HG03575 (cell line): ENCODE measurements at regions not wholly inside any gene's neighbourhood (a gene's known extent, or its start where the extent isn't known, plus 50 kb on each side); places are given as distances from the start of the nearest gene placed in this dataset.
"Not testable (repeated sequence)": the region's sequence is repeated elsewhere in the genome, so short reads cannot be mapped to it uniquely, and the experiment has no call there.

Experiments used
- ATAC-seq: cut with Tn5 transposase; IDR thresholded peaks from one replicate; pipeline ENCODE4 v1.9.1; 2021; ENCODE audit not compliant: unreplicated experiment, insufficient number of reproducible peaks, low FRiP score; ENCODE audit errors: extremely low read depth

DNA sequence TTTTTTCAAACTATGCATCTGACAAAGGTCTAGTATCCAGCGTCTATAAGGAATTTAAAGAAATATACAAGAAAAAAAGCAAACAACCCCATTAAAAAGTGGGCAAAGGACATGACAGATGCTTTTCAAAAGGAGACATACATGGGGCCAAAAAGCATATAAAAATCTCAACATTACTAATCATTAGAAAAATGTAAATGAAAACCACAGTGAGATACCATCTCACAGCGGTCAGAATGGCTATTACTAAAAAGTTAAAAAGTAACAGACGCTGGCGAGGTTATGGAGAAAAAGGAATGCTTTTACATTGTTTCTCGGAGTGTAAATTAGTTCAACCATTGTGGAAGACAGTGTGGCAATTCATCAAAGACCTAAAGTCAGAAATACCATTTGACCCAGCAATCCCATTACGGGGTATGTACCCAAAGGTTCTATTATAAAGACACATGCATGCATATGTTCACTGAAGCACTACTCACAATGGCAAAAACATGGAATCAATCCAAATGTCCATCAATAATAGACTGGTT is 643.1 kb upstream of the LRRTM1 start:
- no peak for ATAC-seq

DNA sequence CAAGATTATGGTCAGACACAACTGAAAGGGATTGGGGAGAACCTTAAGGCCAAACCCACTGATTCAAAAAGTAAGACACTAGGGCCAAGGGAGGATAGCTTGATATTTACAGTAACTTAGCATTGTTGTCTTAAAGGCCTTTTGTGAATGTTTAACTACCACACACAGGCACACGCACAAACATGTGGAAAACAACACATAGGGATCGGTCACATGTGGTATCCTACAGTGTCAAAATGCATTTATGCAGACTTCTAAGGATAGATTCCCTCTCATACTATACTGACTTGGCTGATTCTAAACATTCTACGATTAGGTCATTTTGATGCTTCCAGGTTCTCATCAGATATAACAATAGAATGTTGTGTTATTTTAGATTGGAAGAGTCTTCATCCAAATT is 638.9 kb upstream of the LRRTM1 start:
- no peak for ATAC-seq

DNA sequence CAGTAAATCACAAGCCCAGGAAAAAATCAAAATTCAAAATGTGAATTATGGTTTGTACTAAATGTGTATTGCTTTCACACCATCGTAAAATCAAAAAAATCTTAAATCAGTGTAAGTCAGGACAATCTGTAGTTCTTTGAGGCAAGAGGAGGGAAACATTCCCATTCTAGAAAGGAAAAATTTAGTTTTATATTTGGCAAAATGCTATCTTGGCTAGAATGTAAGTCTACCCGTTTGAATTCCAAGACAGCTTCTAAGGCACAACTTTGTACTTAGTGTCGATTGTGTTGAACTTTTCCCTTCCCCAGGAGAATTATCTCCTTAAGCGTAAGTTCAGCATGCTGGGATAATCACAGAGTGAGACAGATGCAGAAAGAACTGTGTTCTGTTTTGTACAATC is 638.2 kb upstream of the LRRTM1 start:
- no peak for ATAC-seq

DNA sequence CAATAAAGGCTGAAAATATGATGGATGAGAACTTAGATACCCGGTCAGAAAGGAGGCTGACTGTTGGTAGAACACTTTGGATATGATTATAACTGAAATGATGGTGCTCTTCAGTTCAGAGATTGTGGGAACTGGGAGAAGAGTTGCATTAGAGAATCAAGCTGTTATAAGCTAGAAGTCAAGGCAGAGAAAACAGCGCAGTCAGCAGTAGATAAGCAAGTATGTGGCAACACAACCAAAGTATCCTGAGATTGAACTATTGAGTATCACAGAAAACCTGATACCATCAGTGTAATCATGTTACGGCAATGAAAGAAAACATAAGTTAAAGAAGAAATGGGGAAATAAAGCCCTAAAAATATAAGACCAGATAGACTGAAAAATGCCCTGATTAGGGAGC is 633.9 kb upstream of the LRRTM1 start:
- no peak for ATAC-seq

DNA sequence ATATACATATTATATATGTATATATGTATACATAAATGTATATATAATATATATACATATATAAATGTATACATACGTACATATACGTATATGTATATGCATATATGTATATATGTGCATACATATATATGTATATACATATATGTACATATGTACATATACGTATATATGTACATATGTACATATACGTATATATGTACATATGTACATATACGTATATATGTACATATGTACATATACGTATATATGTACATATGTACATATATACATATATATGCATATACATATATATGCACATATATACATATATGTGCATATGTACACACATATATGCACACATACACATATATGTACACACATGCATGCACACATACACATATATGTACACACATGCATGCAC is 627.3 kb upstream of the LRRTM1 start:
- ATAC-seq = not testable (repeated sequence)

DNA sequence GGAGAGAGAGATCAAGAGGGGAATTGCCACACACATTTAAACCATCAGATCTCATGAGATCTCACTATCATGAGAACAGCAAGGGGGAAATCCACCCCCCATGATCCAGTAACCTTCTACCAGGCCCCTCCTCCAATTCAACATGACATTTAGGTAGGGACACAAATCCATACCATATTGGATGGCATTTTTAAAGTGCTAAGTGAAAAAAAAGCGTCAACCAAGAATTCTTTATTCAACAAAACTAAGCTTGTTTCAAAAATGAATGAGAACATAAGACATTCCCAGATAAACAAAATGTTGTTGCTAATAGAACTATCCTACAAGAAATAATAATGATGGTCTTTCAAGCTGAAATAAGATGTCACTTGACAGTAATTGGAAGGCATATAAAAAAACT is 626.2 kb upstream of the LRRTM1 start:
- no peak for ATAC-seq

DNA sequence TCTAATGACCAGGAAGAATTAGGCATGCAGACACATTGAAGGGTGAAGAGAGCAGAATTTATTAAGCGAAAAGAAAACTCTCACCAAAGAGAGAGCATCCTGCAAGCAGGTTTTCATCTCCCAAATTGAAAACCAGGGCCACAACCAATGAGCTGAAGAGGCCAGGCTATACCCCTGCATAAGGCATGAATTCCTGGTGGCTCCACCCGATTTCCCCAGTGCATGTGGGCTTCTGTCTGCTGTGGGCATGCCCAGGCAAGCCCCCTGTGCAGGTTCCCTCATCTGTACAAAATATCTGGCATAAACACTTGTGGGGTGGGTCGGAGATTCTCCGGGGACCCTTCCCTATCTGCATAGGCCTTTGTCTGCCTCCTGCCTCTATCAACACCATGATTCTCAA is 621.6 kb upstream of the LRRTM1 start:
- ATAC-seq = no peak

DNA sequence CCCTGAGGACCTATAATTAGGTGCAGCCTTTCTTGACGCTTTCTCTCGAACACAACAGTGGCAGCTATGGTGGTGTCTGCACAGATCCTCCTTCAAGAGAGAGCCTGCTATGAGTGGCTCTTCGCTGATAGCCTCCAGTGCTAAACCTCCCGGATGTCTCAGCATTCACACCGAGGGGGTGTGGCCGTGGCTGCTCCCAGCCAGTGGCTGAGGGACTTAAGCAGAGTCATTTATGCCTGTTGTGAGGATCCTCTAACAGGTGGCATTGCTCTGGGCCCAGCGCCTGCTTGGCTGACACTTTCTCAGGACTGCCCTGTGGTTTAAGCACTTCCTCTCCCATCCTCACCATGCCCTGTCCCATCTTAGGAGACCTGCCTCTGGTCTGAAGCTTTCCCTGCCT is 592.0 kb upstream of the LRRTM1 start:
- ATAC-seq = no peak

DNA sequence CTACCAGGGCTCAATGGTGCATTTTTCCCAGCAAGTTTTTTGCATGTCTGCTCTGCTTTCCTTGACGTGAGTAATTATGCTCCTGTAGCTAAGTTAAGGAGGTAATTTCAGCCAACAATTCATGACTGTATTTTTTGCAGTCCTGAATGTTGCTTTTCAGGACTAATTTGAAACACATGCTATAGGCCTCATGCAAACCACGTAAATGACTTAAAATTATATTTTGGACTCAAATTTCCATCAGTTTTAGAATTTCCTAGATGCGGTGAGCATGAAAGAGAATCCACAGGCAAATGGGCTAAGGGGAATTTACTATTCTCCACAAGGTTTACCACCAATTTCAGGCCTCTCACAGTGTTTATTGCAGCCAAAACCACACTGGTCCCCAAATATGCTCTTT is 589.9 kb upstream of the LRRTM1 start:
- ATAC-seq = no peak

DNA sequence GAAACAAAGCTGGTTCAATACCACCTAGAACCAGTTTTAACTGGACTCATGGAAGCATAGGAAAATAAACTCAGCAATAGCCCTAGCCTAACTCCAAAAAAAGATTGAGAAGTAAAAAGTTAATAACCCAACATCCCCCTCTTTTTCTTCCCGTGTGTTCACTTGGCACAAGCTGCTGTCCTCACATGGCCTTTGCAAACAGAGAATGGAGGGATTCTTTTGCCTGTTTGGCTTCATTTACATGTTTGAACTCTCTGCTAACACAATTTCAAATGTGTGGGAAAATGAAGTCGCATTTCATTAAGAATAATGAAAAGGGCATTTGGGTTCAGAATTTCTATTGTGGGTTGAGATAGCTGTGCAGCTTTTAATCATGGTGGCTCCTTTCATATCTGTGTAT is 589.2 kb upstream of the LRRTM1 start:
- no peak for ATAC-seq

DNA sequence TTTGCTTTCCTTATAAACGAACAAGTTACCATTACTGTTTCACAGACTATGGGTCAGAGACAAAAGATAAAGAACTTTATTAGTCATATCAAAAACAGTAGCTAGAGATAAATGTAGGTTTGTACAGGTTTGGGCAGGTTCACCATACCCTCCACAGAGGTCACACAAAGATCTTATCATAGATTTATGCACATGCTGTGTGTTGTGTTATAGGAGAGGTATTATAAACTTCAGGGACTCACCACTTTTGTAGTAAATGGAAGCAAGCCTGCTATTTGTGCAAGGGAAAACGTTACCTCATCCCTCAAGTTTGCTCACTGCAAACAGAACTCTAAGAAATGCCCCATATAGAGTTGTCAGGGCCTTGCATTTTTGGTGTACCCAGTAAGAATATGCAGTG is 584.5 kb upstream of the LRRTM1 start:
- no peak for ATAC-seq

DNA sequence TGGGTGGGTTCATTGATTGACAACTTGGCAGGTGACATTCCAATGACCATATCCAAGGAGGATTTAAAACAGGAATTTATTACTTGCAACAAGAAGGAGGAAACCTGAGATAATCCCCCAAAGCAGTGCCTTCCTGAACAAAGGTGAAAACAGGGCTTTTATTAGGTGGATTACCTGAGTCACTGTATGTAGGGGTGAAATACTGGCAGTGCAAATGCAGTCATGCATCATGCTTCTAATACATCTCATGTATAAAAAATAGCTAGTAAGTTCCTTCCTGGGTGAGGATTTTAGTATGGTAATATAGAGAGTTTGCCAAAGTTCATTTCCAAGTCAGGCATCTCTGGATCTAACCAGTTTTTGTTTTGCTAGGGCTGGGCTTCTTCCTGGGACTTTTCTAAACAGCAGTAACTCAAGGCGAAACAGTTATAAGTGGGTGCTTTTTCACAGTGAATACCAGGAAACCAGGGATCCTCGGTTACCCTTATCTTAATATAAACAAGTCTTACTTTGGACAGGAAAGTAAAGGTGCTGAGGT is 583.4 kb upstream of the LRRTM1 start:
- ATAC-seq = no peak

DNA sequence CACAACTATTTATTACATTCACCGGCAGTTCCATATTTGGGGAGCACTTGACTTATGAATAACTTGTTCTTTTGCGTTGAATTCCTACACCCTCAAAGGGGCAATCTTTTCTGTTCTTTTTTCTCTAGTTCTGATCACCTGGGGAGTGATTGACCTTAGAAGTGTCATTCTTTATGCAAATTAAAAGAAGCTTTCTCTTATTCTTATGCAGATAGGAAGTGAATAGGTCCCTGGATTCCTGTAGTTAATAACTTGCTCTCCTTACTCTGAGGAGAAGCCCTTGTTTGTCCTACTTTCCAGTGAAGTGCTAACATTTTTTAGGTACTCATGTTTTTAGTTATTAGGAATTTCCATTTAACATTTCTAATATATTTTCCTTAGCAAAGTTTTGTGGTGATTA is 569.8 kb upstream of the LRRTM1 start:
- ATAC-seq = no peak

DNA sequence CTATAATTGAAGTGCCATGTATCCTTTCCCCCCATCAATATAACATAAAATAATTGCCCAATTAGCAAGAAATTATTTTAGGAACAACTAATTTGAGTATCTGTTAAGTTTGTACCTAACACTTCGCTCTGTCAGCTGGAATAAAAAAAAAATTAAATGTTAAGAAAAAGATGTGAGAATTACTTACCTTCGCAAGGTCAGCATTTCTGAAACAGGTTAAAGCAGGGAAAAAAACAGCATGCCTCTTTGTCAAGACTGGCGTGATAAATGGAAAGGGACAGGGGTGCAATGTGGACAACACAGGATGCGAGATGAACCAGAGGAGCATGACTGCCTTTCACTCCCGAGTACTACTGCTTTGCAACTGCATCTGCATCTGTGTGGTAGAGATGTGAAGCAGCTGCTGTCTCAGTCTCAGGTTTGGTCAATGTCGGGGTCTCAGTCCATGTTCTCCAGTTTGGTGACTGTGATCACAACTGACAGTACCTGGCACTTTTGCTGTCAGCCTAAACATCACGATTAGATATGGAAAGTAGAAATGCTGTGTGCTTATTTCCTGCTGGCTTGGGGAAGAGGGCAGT is 565.4 kb upstream of the LRRTM1 start:
- no peak for ATAC-seq

DNA sequence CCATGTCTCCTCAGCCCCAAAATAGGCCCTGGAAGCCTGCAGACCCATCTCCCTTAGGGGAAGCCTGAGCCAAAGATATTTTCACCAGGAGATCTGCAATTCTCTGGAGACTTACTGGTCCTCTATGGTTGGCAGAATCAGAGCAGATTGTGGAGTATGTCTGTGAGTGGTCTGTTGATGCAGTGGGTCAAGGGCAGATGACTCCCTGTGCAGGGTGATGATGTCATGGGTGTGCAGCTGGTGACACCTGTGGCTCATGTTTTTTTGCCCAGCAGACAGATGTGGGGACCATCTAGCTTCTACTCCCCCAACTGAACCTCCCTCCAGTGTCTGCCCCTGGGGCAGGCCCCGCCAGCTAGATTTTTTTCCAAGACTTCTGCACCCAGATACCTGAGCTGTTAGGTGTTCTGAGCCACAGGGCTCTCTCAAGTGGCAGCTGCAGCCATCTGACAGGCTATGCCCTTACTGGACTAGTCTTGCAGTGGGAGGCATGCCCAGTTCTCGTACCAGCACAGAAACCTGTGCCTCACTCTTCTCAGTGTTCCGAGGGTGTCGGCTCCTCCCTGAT is 558.7 kb upstream of the LRRTM1 start:
- ATAC-seq = no peak

DNA sequence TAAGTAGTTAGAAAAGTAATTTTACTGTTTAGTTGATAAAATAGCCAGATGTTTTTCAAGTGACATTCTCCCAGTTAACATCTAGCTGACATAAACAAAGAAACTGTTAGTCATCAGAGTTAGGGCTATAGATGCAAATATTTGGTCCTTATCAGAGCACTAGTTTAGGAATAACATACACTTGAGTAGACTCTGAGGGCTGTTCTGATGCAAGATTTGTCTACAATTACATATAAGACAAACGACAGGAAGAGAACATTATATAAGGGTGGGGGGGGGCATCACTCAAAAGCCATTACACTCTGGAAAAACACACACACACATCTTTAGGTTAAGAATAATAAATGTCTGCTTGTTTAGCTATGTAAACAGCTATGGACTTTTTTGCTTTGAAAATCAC is 554.4 kb upstream of the LRRTM1 start:
- ATAC-seq = no peak

DNA sequence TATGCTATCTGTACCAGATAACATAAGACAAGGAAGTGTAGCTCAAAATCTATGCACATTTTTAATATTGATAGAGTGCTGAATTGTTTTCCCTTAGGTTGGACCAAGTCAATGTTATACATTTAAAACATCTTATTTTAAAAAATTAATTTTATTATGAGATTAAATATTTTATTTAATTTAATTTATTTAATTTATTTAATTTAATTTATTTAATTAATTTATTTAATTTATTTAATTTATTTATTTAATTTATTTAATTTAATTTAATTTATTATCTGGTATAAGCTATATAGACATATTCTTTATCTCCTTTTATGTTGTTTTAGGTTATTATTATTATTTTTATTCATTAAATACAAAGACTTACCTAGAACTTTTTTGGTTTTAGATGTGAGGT is 551.7 kb upstream of the LRRTM1 start:
- ATAC-seq = no peak

DNA sequence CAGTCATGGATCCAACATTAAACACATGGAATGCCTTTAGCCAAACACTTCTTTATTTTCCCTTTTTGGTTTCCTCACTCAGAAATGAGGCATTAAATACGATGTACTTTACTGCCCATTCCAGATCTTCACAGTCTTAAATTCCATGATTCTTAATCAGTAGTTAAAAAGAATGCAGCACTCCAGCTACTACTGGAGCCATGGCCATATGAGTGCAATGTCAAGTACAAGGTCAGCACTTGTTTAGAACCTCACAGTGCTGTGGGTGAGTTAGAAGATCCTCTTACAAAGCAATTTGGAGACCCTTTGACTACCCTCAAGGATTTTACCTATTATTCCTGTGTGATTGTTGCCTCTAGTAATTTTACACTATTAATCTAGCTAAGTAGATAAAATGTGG is 550.3 kb upstream of the LRRTM1 start:
- no peak for ATAC-seq

DNA sequence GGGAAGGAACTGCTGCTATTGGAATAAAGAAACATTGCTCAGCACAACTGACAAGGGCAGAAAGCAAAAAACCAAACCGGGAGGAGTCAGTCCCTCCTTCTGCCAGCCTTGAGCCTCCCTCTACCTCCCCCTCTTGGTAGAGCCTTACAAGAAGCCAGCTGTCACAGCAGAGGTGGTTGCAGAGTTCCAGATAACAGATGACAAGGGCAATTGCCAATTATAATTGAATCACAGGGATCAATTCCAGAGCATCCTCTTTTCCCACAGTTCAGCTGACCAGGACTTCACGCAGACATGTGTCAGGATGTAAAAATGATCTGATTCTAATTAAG is 548.2 kb upstream of the LRRTM1 start:
- ATAC-seq = no peak

DNA sequence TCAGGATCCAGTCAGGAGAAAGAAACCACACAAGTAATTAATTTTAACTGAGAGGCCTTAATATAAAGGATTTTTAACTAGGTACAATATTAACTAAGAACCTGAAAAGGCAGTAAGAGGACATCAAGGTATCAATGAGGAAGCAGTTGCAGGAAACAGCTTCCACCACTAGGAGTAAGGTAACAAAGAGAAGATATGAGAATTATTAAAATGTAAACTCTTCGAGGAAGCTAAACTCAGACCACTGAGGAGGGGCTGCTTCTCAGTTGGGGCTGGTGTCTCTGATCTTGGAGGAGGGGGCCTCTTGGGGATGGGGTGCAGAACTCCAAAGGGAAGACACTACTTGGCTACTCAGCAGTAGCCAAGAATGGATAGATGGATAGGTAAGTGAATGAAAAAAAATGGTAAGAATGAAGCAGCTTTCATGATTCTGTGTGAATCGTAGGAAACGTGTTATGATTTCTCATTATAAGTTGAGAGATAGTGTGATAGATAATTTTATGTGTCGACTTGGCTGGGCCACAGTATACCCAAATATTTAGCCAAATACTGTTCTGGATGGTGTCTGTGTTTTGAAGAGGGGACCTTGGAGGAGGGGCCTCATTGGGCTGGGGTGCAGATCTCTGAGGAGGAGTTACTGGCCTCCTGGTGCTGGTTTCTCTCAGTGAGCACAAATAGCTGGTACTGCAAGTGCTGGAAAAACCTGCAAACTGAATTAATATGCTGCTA is 547.7 kb upstream of the LRRTM1 start:
- no peak for ATAC-seq
